ENCODE measurements at regions not wholly inside any gene's neighbourhood (a gene's known extent, or its start where the extent isn't known, plus 50 kb on each side); places are given as distances from the start of the nearest gene placed in this dataset.
A peak's percentile ranks its signal among the peaks of the same experiment; 100 is the strongest.

DNA sequence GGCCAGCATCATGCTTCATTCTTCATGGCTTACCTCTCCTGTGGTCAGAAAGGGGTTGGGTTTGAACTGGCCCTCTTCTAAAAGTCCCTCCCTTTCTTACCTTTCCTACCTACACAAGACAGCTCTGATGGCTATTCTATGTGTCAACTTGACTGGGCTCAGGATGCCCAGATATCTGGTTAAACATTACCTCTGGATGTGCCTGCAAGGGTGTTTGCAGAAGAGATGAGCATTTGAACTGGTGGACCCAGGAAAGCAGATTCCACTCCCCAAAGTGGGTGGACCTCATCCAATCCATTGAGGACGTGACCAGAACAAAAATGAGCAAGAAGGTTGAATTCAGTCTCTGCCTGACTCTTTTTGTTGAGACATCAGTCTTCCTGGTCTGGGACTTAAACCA is 79.0 kb upstream of the TCF7L2 start:
- in situ Hi-C loops (cut with MboI; ENCODE audit: low pct_unique_long_range_greater_than_20kb, low sequenced_read_pairs, unreplicated experiment), result no loop called here
- no peak for DNase-seq (ENCODE audit: low spot score)

GRCh38 chr10:112872728-112873127 is 77.3 kb upstream of the TCF7L2 start:
- in situ Hi-C loops (cut with MboI; ENCODE audit: low pct_unique_long_range_greater_than_20kb, low sequenced_read_pairs, unreplicated experiment), result no loop called here
- DNase-seq (ENCODE audit: low spot score), result no peak
- TF ChIP-seq, protein P1, sequence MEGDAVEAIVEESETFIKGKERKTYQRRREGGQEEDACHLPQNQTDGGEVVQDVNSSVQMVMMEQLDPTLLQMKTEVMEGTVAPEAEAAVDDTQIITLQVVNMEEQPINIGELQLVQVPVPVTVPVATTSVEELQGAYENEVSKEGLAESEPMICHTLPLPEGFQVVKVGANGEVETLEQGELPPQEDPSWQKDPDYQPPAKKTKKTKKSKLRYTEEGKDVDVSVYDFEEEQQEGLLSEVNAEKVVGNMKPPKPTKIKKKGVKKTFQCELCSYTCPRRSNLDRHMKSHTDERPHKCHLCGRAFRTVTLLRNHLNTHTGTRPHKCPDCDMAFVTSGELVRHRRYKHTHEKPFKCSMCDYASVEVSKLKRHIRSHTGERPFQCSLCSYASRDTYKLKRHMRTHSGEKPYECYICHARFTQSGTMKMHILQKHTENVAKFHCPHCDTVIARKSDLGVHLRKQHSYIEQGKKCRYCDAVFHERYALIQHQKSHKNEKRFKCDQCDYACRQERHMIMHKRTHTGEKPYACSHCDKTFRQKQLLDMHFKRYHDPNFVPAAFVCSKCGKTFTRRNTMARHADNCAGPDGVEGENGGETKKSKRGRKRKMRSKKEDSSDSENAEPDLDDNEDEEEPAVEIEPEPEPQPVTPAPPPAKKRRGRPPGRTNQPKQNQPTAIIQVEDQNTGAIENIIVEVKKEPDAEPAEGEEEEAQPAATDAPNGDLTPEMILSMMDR (IDR thresholded peaks at IDR 0.05; ENCODE audit: extremely low read depth, insufficient read depth, missing control alignments), result peak; percentile 14

More for the DNA sequence above, 79.0 kb upstream of the TCF7L2 start:
- TF ChIP-seq, protein P1 (IDR thresholded peaks at IDR 0.05; ENCODE audit: extremely low read depth, insufficient read depth, missing control alignments), result no peak

GRCh38 chr10:112873541-112873940 is 76.5 kb upstream of the TCF7L2 start:
- in situ Hi-C loops (cut with MboI; ENCODE audit: low pct_unique_long_range_greater_than_20kb, low sequenced_read_pairs, unreplicated experiment), result no loop called here
- TF ChIP-seq, protein P1 (IDR thresholded peaks at IDR 0.05; ENCODE audit: extremely low read depth, insufficient read depth, missing control alignments), result no peak
- no peak for DNase-seq (ENCODE audit: low spot score)

GRCh38 chr10:112874982-112875381 is 75.1 kb upstream of the TCF7L2 start:
- TF ChIP-seq, protein P1 (IDR thresholded peaks at IDR 0.05; ENCODE audit: extremely low read depth, insufficient read depth, missing control alignments), result no peak
- no peak for DNase-seq (ENCODE audit: low spot score)
- in situ Hi-C loops (cut with MboI; ENCODE audit: low pct_unique_long_range_greater_than_20kb, low sequenced_read_pairs, unreplicated experiment), result no loop called here

- TF ChIP-seq, protein P1 (IDR thresholded peaks at IDR 0.05; ENCODE audit: extremely low read depth, insufficient read depth, missing control alignments), result no peak
- no peak for DNase-seq (ENCODE audit: low spot score)
- in situ Hi-C loops (cut with MboI; ENCODE audit: low pct_unique_long_range_greater_than_20kb, low sequenced_read_pairs, unreplicated experiment), result no loop called here
Measured at GRCh38 chr10:112875476-112876267, 74.4 kb upstream of the TCF7L2 start.

- in situ Hi-C loops (cut with MboI; ENCODE audit: low pct_unique_long_range_greater_than_20kb, low sequenced_read_pairs, unreplicated experiment), result no loop called here
- TF ChIP-seq, protein P1 (IDR thresholded peaks at IDR 0.05; ENCODE audit: extremely low read depth, insufficient read depth, missing control alignments), result no peak
Measured at GRCh38 chr10:112880633-112881530, 69.2 kb upstream of the TCF7L2 start.

More at GRCh38 chr10:112880633-112881530, 69.2 kb upstream of the TCF7L2 start:
- no peak for DNase-seq (ENCODE audit: low spot score)
